PC-9 (cell line): ENCODE measurements at regions not wholly inside any gene's neighbourhood (a gene's known extent, or its start where the extent isn't known, plus 50 kb on each side); places are given as distances from the start of the nearest gene placed in this dataset.

ENCODE experiments used
- EZH2 ChIP-seq: fragments of 200-600 bp; sonication (generic); IDR thresholded peaks from 2 replicates; pipeline ENCODE4 v1.8.0; 2017; ENCODE audit warnings: antibody characterized with exemption, low read depth
- TF ChIP-seq, protein P1 (sequence below): fragments of 200-600 bp; sonication (generic); conservative IDR thresholded peaks from 2 replicates; pipeline ENCODE4 v1.6.1; 2017; ENCODE audit warnings: mixed run types, antibody characterized with exemption, mild to moderate bottlenecking, moderate library complexity

DNA sequence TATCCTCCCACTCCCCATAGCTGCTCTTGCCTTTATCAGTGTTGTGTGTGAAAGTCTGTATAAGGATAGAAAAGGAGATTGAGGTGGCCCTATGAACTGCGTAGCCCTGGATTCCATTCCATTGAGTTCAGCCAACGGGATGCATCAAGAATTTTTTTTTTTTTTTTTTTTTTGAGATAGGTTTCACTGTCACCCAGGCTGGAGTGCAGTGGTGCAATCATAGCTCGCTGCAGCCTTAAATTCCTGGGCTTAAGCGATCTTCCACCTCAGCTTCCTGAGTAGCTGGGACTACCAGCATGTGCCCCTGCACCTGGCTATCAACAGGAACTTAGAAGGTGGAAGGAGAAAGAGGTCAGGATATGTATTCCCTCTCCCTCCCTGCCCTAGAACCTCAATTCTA is 187.2 kb upstream of the SPRY1 start:
- TF ChIP-seq, protein P1, sequence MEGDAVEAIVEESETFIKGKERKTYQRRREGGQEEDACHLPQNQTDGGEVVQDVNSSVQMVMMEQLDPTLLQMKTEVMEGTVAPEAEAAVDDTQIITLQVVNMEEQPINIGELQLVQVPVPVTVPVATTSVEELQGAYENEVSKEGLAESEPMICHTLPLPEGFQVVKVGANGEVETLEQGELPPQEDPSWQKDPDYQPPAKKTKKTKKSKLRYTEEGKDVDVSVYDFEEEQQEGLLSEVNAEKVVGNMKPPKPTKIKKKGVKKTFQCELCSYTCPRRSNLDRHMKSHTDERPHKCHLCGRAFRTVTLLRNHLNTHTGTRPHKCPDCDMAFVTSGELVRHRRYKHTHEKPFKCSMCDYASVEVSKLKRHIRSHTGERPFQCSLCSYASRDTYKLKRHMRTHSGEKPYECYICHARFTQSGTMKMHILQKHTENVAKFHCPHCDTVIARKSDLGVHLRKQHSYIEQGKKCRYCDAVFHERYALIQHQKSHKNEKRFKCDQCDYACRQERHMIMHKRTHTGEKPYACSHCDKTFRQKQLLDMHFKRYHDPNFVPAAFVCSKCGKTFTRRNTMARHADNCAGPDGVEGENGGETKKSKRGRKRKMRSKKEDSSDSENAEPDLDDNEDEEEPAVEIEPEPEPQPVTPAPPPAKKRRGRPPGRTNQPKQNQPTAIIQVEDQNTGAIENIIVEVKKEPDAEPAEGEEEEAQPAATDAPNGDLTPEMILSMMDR: no peak
- TF ChIP-seq EZH2: no peak
